ENCODE measurements at regions not wholly inside any gene's neighbourhood (a gene's known extent, or its start where the extent isn't known, plus 50 kb on each side); places are given as distances from the start of the nearest gene placed in this dataset.

DNA sequence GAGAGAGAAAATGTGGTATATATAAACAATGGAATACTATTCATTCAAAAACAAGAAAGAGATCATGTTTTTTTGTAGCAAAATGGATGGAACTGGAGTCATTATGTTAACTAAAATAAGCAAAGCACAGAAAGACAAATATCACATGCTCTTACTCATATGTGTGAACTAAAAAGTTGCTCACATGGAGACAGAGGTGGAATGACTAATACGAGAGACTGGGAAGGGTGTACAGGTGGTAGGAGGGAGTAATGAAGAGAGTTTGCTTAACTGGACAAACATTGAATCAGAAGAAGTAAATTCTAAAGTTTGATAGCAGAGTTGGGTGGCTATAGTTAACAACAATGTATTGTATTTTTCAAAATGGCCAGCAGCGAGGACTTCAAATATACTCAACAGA is 1080.7 kb upstream of the CHAC2 start (continued):
- TF ChIP-seq NFYB (IDR thresholded peaks at IDR 0.05; ENCODE audit: insufficient read depth, low read depth, low read length): no peak
- no peak for TF ChIP-seq MTA3 (IDR thresholded peaks at IDR 0.05; ENCODE audit: borderline replicate concordance, low read length)
- no peak for TF ChIP-seq SREBF1 (IDR thresholded peaks at IDR 0.05; ENCODE audit: low read length)
- TF ChIP-seq NFYA (IDR thresholded peaks at IDR 0.05; ENCODE audit: borderline replicate concordance, low read depth, low read length): no peak
- TF ChIP-seq RFX5 (IDR thresholded peaks at IDR 0.05; ENCODE audit: low read depth, low read length): no peak

DNA sequence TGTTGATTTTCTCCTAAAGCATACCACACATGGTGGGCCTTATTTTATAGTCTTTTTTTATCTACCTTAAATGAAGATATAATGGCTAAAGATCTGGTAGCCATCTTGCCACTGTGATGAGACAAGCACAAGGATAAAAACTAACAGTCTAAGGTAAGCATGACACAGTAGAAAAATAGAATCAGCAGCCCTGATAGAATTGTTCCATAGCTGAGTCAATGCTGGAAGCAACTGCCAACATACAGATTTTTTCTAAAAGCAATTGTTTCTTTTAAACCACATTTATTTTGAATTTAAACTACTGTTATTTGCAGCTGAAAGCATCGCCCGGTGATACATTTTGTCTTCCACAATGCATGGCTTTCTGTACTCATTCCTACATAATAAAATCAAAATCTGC is 1091.5 kb upstream of the CHAC2 start:
- in situ Hi-C loops (cut with MboI): no loop called here
- ChIA-PET RAD21 (ENCODE audit: unreplicated experiment) (no interaction called here), SMC1A (ENCODE audit: uncharacterized antibody, unreplicated experiment) (no interaction called here), CTCF (no interaction called here), POLR2A (no interaction called here)
- no peak for DNase-seq (ENCODE audit: low read depth, low spot score)
- H3K4me3 ChIP-seq: no peak overlapping the region
- no peaks in the 10 kb centered on the region for H3K36me3 ChIP-seq (ENCODE audit: control insufficient read depth in 2 of 2, insufficient read depth in 2 of 2, low read length in 1 of 2)
- BruUV-seq (replicated peaks): no TSS peak
- intact Hi-C loops (cut with micrococcal nuclease; ENCODE audit: unreplicated experiment): no loop called here
- H3K79me2 ChIP-seq (ENCODE audit: control insufficient read depth, insufficient read depth, low read length): no peaks in the 10 kb centered on the region
- H3K27ac ChIP-seq (ENCODE audit: control insufficient read depth, insufficient read depth): no peak overlapping the region
- no peak overlapping the region for H3K9ac ChIP-seq (ENCODE audit: control insufficient read depth, insufficient read depth, low read length)
- H3K27me3 ChIP-seq (replicated peaks in 1 of 2; ENCODE audit: control insufficient read depth in 2 of 2, insufficient read depth in 2 of 2, low read length in 1 of 2): no peaks in the 10 kb centered on the region
- H4K20me1 ChIP-seq (ENCODE audit: control insufficient read depth, insufficient read depth): no peaks in the 10 kb centered on the region
- no peak overlapping the region for H2AFZ ChIP-seq (ENCODE audit: control insufficient read depth, low read depth, low read length)
- no peak for FAIRE-seq
- H3K4me1 ChIP-seq (ENCODE audit: control insufficient read depth, insufficient read depth, low read length): no peaks in the 10 kb centered on the region
- TF ChIP-seq YY1 (IDR thresholded peaks at IDR 0.05; ENCODE audit: low read depth, low read length): no peak
- TF ChIP-seq, protein P1, sequence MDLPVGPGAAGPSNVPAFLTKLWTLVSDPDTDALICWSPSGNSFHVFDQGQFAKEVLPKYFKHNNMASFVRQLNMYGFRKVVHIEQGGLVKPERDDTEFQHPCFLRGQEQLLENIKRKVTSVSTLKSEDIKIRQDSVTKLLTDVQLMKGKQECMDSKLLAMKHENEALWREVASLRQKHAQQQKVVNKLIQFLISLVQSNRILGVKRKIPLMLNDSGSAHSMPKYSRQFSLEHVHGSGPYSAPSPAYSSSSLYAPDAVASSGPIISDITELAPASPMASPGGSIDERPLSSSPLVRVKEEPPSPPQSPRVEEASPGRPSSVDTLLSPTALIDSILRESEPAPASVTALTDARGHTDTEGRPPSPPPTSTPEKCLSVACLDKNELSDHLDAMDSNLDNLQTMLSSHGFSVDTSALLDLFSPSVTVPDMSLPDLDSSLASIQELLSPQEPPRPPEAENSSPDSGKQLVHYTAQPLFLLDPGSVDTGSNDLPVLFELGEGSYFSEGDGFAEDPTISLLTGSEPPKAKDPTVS (IDR thresholded peaks at IDR 0.05; ENCODE audit: low read depth, low read length): no peak
- TF ChIP-seq, protein P2, sequence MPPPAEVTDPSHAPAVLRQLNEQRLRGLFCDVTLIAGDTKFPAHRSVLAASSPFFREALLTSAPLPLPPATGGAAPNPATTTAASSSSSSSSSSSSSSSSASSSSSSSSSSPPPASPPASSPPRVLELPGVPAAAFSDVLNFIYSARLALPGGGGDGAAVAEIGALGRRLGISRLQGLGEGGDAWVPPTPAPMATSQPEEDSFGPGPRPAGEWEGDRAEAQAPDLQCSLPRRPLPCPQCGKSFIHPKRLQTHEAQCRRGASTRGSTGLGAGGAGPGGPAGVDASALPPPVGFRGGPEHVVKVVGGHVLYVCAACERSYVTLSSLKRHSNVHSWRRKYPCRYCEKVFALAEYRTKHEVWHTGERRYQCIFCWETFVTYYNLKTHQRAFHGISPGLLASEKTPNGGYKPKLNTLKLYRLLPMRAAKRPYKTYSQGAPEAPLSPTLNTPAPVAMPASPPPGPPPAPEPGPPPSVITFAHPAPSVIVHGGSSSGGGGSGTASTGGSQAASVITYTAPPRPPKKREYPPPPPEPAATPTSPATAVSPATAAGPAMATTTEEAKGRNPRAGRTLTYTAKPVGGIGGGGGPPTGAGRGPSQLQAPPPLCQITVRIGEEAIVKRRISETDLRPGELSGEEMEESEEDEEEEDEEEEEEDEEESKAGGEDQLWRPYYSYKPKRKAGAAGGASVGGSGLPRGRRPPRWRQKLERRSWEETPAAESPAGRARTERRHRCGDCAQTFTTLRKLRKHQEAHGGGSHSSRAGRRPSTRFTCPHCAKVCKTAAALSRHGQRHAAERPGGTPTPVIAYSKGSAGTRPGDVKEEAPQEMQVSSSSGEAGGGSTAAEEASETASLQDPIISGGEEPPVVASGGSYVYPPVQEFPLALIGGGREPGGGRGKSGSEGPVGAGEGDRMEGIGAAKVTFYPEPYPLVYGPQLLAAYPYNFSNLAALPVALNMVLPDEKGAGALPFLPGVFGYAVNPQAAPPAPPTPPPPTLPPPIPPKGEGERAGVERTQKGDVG (CRISPR knock-in tag; IDR thresholded peaks at IDR 0.05): no peak
- TF ChIP-seq, protein P3, sequence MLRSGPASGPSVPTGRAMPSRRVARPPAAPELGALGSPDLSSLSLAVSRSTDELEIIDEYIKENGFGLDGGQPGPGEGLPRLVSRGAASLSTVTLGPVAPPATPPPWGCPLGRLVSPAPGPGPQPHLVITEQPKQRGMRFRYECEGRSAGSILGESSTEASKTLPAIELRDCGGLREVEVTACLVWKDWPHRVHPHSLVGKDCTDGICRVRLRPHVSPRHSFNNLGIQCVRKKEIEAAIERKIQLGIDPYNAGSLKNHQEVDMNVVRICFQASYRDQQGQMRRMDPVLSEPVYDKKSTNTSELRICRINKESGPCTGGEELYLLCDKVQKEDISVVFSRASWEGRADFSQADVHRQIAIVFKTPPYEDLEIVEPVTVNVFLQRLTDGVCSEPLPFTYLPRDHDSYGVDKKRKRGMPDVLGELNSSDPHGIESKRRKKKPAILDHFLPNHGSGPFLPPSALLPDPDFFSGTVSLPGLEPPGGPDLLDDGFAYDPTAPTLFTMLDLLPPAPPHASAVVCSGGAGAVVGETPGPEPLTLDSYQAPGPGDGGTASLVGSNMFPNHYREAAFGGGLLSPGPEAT (IDR thresholded peaks at IDR 0.05; ENCODE audit: low read depth): no peak
- ATAC-seq: no peak
- H3K9me3 ChIP-seq (replicated peaks; ENCODE audit: control insufficient read depth, insufficient read depth, low read length): no peaks in the 10 kb centered on the region
- 50% methylated on average over 2 of the region's 2 CpGs for WGBS (ENCODE audit: insufficient coverage, insufficient replicate concordance, low lambda C conversion rate, missing lambda C conversion rate)
- H3K4me2 ChIP-seq (ENCODE audit: control insufficient read depth, insufficient read depth): no peak overlapping the region
